ENCODE measurements at regions not wholly inside any gene's neighbourhood (a gene's known extent, or its start where the extent isn't known, plus 50 kb on each side); places are given as distances from the start of the nearest gene placed in this dataset.

GRCh38 chrX:124814106-124814505, 467.7 kb downstream of the SH2D1A start:
- Histone ChIP-seq H3K56ac (replicated peaks; ENCODE audit: insufficient read length, low read depth, low read length) (no peak overlapping the region), H3K4ac (replicated peaks; ENCODE audit: insufficient read length, low read depth, low read length) (no peak overlapping the region), H3K36me3 (ENCODE audit: control insufficient read depth in 2 of 4, insufficient read depth in 4 of 4, low read length in 3 of 4) (no peaks in the 10 kb centered on the region), H3K4me3 (ENCODE audit: extremely low read depth in 1 of 4, insufficient read depth in 2 of 4, low read depth in 3 of 4, low read length in 4 of 4) (no peak overlapping the region), H4K5ac (ENCODE audit: insufficient read length, low read depth, low read length) (no peak overlapping the region), H4K8ac (ENCODE audit: extremely low read depth, insufficient read depth, low read length) (no peak overlapping the region), H3K27me3 (replicated peaks in 1 of 4; ENCODE audit: control insufficient read depth in 3 of 4, extremely low read depth in 1 of 4, insufficient read depth in 3 of 4, low read length in 3 of 4) (no peaks in the 10 kb centered on the region), H2BK5ac (ENCODE audit: low read depth, low read length) (no peak overlapping the region), H2BK15ac (ENCODE audit: low read length) (no peak overlapping the region), H3K23me2 (ENCODE audit: low read depth, low read length) (no peaks in the 10 kb centered on the region), H4K20me1 (replicated peaks in 1 of 2; ENCODE audit: control insufficient read depth in 1 of 2, insufficient read depth in 2 of 2, low read length in 2 of 2) (no peaks in the 10 kb centered on the region), H3K23ac (ENCODE audit: insufficient read length) (no peak overlapping the region), H3K27ac (ENCODE audit: low read depth, low read length) (no peak overlapping the region), H3K4me1 (replicated peaks in 1 of 4; ENCODE audit: control insufficient read depth in 3 of 4, insufficient read depth in 4 of 4, low read length in 3 of 4) (no peaks in the 10 kb centered on the region), H2AK5ac (ENCODE audit: low read depth, low read length) (no peak overlapping the region), H3K79me1 (ENCODE audit: low read depth, low read length) (no peaks in the 10 kb centered on the region), H3K9ac (replicated peaks in 1 of 4; ENCODE audit: extremely low read depth in 1 of 4, low read depth in 3 of 4, low read length in 3 of 4) (no peak overlapping the region), H3K79me2 (ENCODE audit: control insufficient read depth in 1 of 2, insufficient read depth in 2 of 2, low read length in 2 of 2) (no peaks in the 10 kb centered on the region), H3K9me3 (ENCODE audit: insufficient read depth in 2 of 2, low read depth in 1 of 2, low read length in 1 of 2) (no peaks in the 10 kb centered on the region), H3K18ac (ENCODE audit: extremely low read depth, low read length) (no peak overlapping the region), H2BK120ac (replicated peaks; ENCODE audit: low read depth, low read length) (no peak overlapping the region), H2BK20ac (ENCODE audit: low read length) (no peak overlapping the region), H2AFZ (ENCODE audit: low read length) (no peak overlapping the region), H4K91ac (replicated peaks; ENCODE audit: insufficient read length, low read length) (no peak overlapping the region), H3K14ac (ENCODE audit: insufficient read length) (no peak overlapping the region), H3K4me2 (ENCODE audit: insufficient read depth in 1 of 2, low read depth in 2 of 2, low read length in 2 of 2) (no peak overlapping the region), H2BK12ac (ENCODE audit: low read depth, low read length) (no peak overlapping the region)
- FAIRE-seq: no peak
- 100% methylated on average over 1 of the region's 1 CpG; no CpG with 5 or more reads in 1 of the 2 experiments for WGBS, 2 experiments (ENCODE audit: extremely low coverage in 1 of 2, insufficient coverage in 1 of 2, insufficient read length in 1 of 2, insufficient replicate concordance in 2 of 2, low coverage in 1 of 2, low lambda C conversion rate in 2 of 2, missing lambda C conversion rate in 1 of 2)
- ChIA-PET POLR2A (ENCODE audit: partially characterized antibody) (no interaction called here), CTCF (ENCODE audit: partially characterized antibody) (no interaction called here)
- DNase-seq (ENCODE audit: low read depth in 1 of 2, low spot score in 2 of 2): no peak
- TF ChIP-seq RXRA (IDR thresholded peaks at IDR 0.05; ENCODE audit: insufficient read depth, low read depth, low read length) (no peak), RBBP5 (IDR thresholded peaks at IDR 0.05; ENCODE audit: borderline replicate concordance, low read depth, low read length) (no peak), ZNF274 (IDR thresholded peaks at IDR 0.05; ENCODE audit: borderline replicate concordance, extremely low read depth, low read length) (no peak), EZH2 (IDR thresholded peaks at IDR 0.05; ENCODE audit: low read depth, low read length, severe bottlenecking) (no peak), RAD21 (IDR thresholded peaks at IDR 0.05 in 1 of 2, conservative IDR thresholded peaks at IDR 0.05 in 1 of 2; ENCODE audit: low read depth in 2 of 2, low read length in 2 of 2) (no peak), MAX (IDR thresholded peaks at IDR 0.05) (no peak), SIX5 (IDR thresholded peaks at IDR 0.05; ENCODE audit: low read depth, low read length) (no peak), HDAC2 (IDR thresholded peaks at IDR 0.05; ENCODE audit: borderline replicate concordance in 1 of 2, low read depth in 2 of 2, low read length in 2 of 2) (no peak), EGR1 (IDR thresholded peaks at IDR 0.05; ENCODE audit: borderline replicate concordance, low read depth, low read length) (no peak), SP4 (IDR thresholded peaks at IDR 0.05; ENCODE audit: low read length) (no peak), SIN3A (conservative IDR thresholded peaks at IDR 0.05 in 1 of 2, IDR thresholded peaks at IDR 0.05 in 1 of 2; ENCODE audit: low read depth in 1 of 2, low read length in 2 of 2) (no peak), MAFK (IDR thresholded peaks at IDR 0.05; ENCODE audit: low read depth, low read length) (no peak)

Data from H1 (cell line).